HL-60 (cell line): ENCODE measurements at regions not wholly inside any gene's neighbourhood (a gene's known extent, or its start where the extent isn't known, plus 50 kb on each side); places are given as distances from the start of the nearest gene placed in this dataset.

Experiments used
- DNase-seq, 2 experiments: peaks; one replicate each; pipeline ENCODE4 v3.0.0-alpha.2; 2010 to 2020; ENCODE audit warnings: low read depth in 1 of 2, low spot score in 1 of 2
- H3K27ac ChIP-seq: fragments of 250-450 bp; sonication (Bioruptor Pico); replicated peaks from 2 replicates; pipeline ENCODE4 v1.5.1; 2020; ENCODE audit warnings: mild to moderate bottlenecking, moderate library complexity
- H3K27me3 ChIP-seq: fragments of 250-450 bp; sonication (Bioruptor Pico); 2 replicates; pipeline ENCODE4 v1.5.1; 2021; ENCODE audit warnings: mild to moderate bottlenecking, moderate library complexity; ENCODE audit not compliant: insufficient read depth, poor library complexity, severe bottlenecking
- H3K4me3 ChIP-seq: replicated peaks from 2 replicates; pipeline ENCODE4 v1.5.1; 2011; ENCODE audit warnings: mild to moderate bottlenecking, control low read depth, low read length; ENCODE audit not compliant: insufficient read depth
- CTCF ChIP-seq: IDR thresholded peaks from one replicate; pipeline ENCODE4 v1.5.1; 2011; ENCODE audit warnings: low read length, control low read depth, inconsistent platforms; ENCODE audit not compliant: insufficient read depth
- GABPA ChIP-seq: IDR thresholded peaks from 2 replicates; pipeline ENCODE4 v1.6.1; 2012; ENCODE audit warnings: low read depth
- POLR2AphosphoS5 ChIP-seq: IDR thresholded peaks from 2 replicates; pipeline ENCODE4 v1.6.1; 2012; ENCODE audit warnings: low read depth
- REST ChIP-seq: IDR thresholded peaks from 2 replicates; pipeline ENCODE4 v1.6.1; 2012; ENCODE audit warnings: low read depth; ENCODE audit not compliant: insufficient replicate concordance
- SPI1 ChIP-seq: IDR thresholded peaks from 2 replicates; pipeline ENCODE4 v1.6.1; 2012; ENCODE audit warnings: low read depth, mild to moderate bottlenecking, borderline replicate concordance

- TF ChIP-seq GABPA (no peak), POLR2AphosphoS5 (no peak), REST (no peak), CTCF (no peak), SPI1 (no peak)
- no peaks in the 10 kb centered on the region for H3K27me3 ChIP-seq
- H3K27ac ChIP-seq: no peak overlapping the region
- H3K4me3 ChIP-seq: no peak overlapping the region
- no peak for DNase-seq
These were observed 511.8 kb upstream of the FOXG1 start for GRCh38 chr14:28254768-28255167.

- Histone ChIP-seq H3K4me3 (no peak overlapping the region), H3K27ac (no peak overlapping the region), H3K27me3 (no peaks in the 10 kb centered on the region)
- TF ChIP-seq CTCF (no peak), SPI1 (no peak), POLR2AphosphoS5 (no peak), REST (no peak), GABPA (no peak)
- no peak for DNase-seq
These were observed 502.3 kb upstream of the FOXG1 start for GRCh38 chr14:28264306-28264705.

DNA sequence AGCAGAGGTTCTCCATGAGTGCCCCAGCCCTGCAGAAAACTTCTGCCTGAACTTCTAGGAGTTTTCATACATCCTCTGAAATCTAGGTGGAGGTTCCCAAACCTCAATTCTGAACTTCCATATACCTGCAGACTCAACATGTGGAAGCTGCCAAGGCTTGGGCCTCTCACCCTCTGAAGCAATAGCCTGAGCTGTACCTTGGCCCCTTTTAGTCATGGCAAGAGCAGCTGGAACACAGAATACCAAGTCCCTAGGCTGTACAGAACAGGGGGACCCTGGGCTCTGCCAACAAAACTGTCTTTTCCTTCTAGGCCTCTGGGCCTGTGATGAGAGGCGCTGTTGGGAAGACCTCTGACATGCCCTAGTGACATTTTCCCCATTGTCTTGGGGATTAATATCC is 494.3 kb upstream of the FOXG1 start:
- Histone ChIP-seq H3K4me3 (no peak overlapping the region), H3K27ac (no peak overlapping the region), H3K27me3 (no peaks in the 10 kb centered on the region)

More for the DNA sequence above, 494.3 kb upstream of the FOXG1 start:
- no peak for DNase-seq
- TF ChIP-seq GABPA: no peak
- no peak for TF ChIP-seq SPI1
- no peak for TF ChIP-seq REST
- no peak for TF ChIP-seq POLR2AphosphoS5
- TF ChIP-seq CTCF: no peak
